ENCODE measurements at regions not wholly inside any gene's neighbourhood (a gene's known extent, or its start where the extent isn't known, plus 50 kb on each side); places are given as distances from the start of the nearest gene placed in this dataset.

- no peak for DNase-seq (ENCODE audit: low read depth in 2 of 2)
These were observed 826.5 kb downstream of the TNS3 start for GRCh38 chr7:46755120-46756034.

- peak; percentile 48 to 53 for DNase-seq (ENCODE audit: low read depth in 2 of 2)
These were observed 827.7 kb downstream of the TNS3 start for GRCh38 chr7:46754140-46754720.

GRCh38 chr7:46753662-46754061, 828.2 kb downstream of the TNS3 start:
- no peak for DNase-seq (ENCODE audit: low read depth in 2 of 2)

GRCh38 chr7:46752881-46753366, 829.0 kb downstream of the TNS3 start:
- peak; percentile 94 for DNase-seq (ENCODE audit: low read depth in 2 of 2)

- peak; percentile 77 to 78 for DNase-seq (ENCODE audit: low read depth in 2 of 2)
These were observed 829.8 kb downstream of the TNS3 start for GRCh38 chr7:46751927-46752723.

- DNase-seq (ENCODE audit: low read depth in 2 of 2) = no peak
These were observed 830.4 kb upstream of the IGFBP3 start for GRCh38 chr7:46751471-46751870.

GRCh38 chr7:46750321-46750865, 829.3 kb upstream of the IGFBP3 start:
- DNase-seq (ENCODE audit: low read depth in 2 of 2) = no peak

GRCh38 chr7:46747869-46748576, 827.0 kb upstream of the IGFBP3 start:
- no peak for DNase-seq (ENCODE audit: low read depth in 2 of 2)

- no peak for DNase-seq (ENCODE audit: low read depth in 2 of 2)
These were observed 825.9 kb upstream of the IGFBP3 start for GRCh38 chr7:46746695-46747687.

GRCh38 chr7:46745707-46746090, 824.6 kb upstream of the IGFBP3 start:
- DNase-seq (ENCODE audit: low read depth in 2 of 2) = no peak

- DNase-seq (ENCODE audit: low read depth in 2 of 2) = peak; percentile 31 to 43
These were observed 824.1 kb upstream of the IGFBP3 start for GRCh38 chr7:46744957-46745706.

GRCh38 chr7:46742601-46743000, 821.5 kb upstream of the IGFBP3 start:
- no peak for DNase-seq (ENCODE audit: low read depth in 2 of 2)

GRCh38 chr7:46741938-46742540, 821.0 kb upstream of the IGFBP3 start:
- DNase-seq (ENCODE audit: low read depth in 2 of 2) = peak; percentile 65 to 67

GRCh38 chr7:46741181-46741580, 820.1 kb upstream of the IGFBP3 start:
- no peak for DNase-seq (ENCODE audit: low read depth in 2 of 2)

- no peak for DNase-seq (ENCODE audit: low read depth in 2 of 2)
These were observed 818.6 kb upstream of the IGFBP3 start for GRCh38 chr7:46739518-46740234.

- DNase-seq (ENCODE audit: low read depth in 2 of 2) = no peak
These were observed 817.7 kb upstream of the IGFBP3 start for GRCh38 chr7:46738796-46739195.

- no peak for DNase-seq (ENCODE audit: low read depth in 2 of 2)
These were observed 817.1 kb upstream of the IGFBP3 start for GRCh38 chr7:46738165-46738564.

- no peak for DNase-seq (ENCODE audit: low read depth in 2 of 2)
These were observed 804.8 kb upstream of the IGFBP3 start for GRCh38 chr7:46725838-46726237.
